ENCODE measurements at regions not wholly inside any gene's neighbourhood (a gene's known extent, or its start where the extent isn't known, plus 50 kb on each side); places are given as distances from the start of the nearest gene placed in this dataset.

GRCh38 chr6:95830859-95831557 lies 184.8 kb upstream of the FUT9 start:
- H3K27me3 ChIP-seq: no peaks in the 10 kb centered on the region
- TF ChIP-seq CTCF (IDR thresholded peaks at IDR 0.05): no peak

GRCh38 chr6:95837890-95838289 lies 177.9 kb upstream of the FUT9 start:
- intact Hi-C loops (cut with DNase I): no loop called here
- H3K36me3 ChIP-seq: no peaks in the 10 kb centered on the region
- no peak for DNase-seq (ENCODE audit: low spot score in 2 of 2)
- no peak overlapping the region for H3K4me3 ChIP-seq
- no peaks in the 10 kb centered on the region for H3K27me3 ChIP-seq
- no peak for TF ChIP-seq CTCF (IDR thresholded peaks at IDR 0.05)
- H3K27ac ChIP-seq: no peak overlapping the region
- no peaks in the 10 kb centered on the region for H3K4me1 ChIP-seq
- no peaks in the 10 kb centered on the region for H3K9me3 ChIP-seq

More at GRCh38 chr6:95830859-95831557, 184.8 kb upstream of the FUT9 start:
- Histone ChIP-seq H3K9me3 (no peaks in the 10 kb centered on the region), H3K36me3 (no peaks in the 10 kb centered on the region), H3K27ac (no peak overlapping the region), H3K4me1 (no peaks in the 10 kb centered on the region), H3K4me3 (no peak overlapping the region)
- no peak for DNase-seq (ENCODE audit: low spot score in 2 of 2)
- intact Hi-C loops (cut with DNase I): no loop called here

- Histone ChIP-seq H3K27me3 (no peaks in the 10 kb centered on the region), H3K9me3 (no peaks in the 10 kb centered on the region), H3K4me1 (no peaks in the 10 kb centered on the region), H3K27ac (no peak overlapping the region), H3K4me3 (no peak overlapping the region), H3K36me3 (no peaks in the 10 kb centered on the region)
- no peak for TF ChIP-seq CTCF (IDR thresholded peaks at IDR 0.05)
- no peak for DNase-seq (ENCODE audit: low spot score in 2 of 2)
- intact Hi-C loops (cut with DNase I): no loop called here
These were observed 174.2 kb upstream of the FUT9 start for GRCh38 chr6:95841560-95841959.

- Histone ChIP-seq H3K4me3 (no peak overlapping the region), H3K9me3 (no peaks in the 10 kb centered on the region), H3K27me3 (no peaks in the 10 kb centered on the region), H3K4me1 (no peaks in the 10 kb centered on the region), H3K36me3 (no peaks in the 10 kb centered on the region), H3K27ac (no peak overlapping the region)
- intact Hi-C loops (cut with DNase I): no loop called here
- no peak for DNase-seq (ENCODE audit: low spot score in 2 of 2)
- no peak for TF ChIP-seq CTCF (IDR thresholded peaks at IDR 0.05)
These were observed 169.1 kb upstream of the FUT9 start for GRCh38 chr6:95846652-95847051.

- Histone ChIP-seq H3K27me3 (no peaks in the 10 kb centered on the region), H3K9me3 (no peaks in the 10 kb centered on the region), H3K36me3 (no peaks in the 10 kb centered on the region), H3K4me1 (no peaks in the 10 kb centered on the region), H3K27ac (no peak overlapping the region), H3K4me3 (no peak overlapping the region)
- DNase-seq (ENCODE audit: low spot score in 2 of 2): no peak
- no peak for TF ChIP-seq CTCF (IDR thresholded peaks at IDR 0.05)
- intact Hi-C loops (cut with DNase I): no loop called here
These were observed 168.7 kb upstream of the FUT9 start for GRCh38 chr6:95847061-95847460.

GRCh38 chr6:95848717-95849116 lies 167.1 kb upstream of the FUT9 start:
- H3K27me3 ChIP-seq: no peaks in the 10 kb centered on the region
- no peaks in the 10 kb centered on the region for H3K4me1 ChIP-seq
- no peaks in the 10 kb centered on the region for H3K36me3 ChIP-seq
- TF ChIP-seq CTCF (IDR thresholded peaks at IDR 0.05): no peak
- H3K4me3 ChIP-seq: no peak overlapping the region
- no peak overlapping the region for H3K27ac ChIP-seq
- H3K9me3 ChIP-seq: no peaks in the 10 kb centered on the region
- DNase-seq (ENCODE audit: low spot score in 2 of 2): no peak
- intact Hi-C loops (cut with DNase I): no loop called here

Data from ascending aorta (tissue), 2 donors.